Myocyte (in vitro differentiated cells): ENCODE measurements at regions not wholly inside any gene's neighbourhood (a gene's known extent, or its start where the extent isn't known, plus 50 kb on each side); places are given as distances from the start of the nearest gene placed in this dataset.

Experiments
- DNase-seq: peaks from one replicate; pipeline ENCODE4 v3.0.0-alpha.2; 2012; ENCODE audit warnings: low read depth

GRCh38 chr5:103347716-103348423 lies 89.3 kb downstream of the MACIR start:
- DNase-seq, result no peak

GRCh38 chr5:103346162-103346748 lies 87.7 kb downstream of the MACIR start:
- no peak for DNase-seq

- DNase-seq, result no peak
Measured at GRCh38 chr5:103345461-103345860, 86.9 kb downstream of the MACIR start.

GRCh38 chr5:103340717-103341388 lies 82.3 kb downstream of the MACIR start:
- no peak for DNase-seq

- no peak for DNase-seq
Measured at GRCh38 chr5:103340132-103340531, 81.6 kb downstream of the MACIR start.

GRCh38 chr5:103336941-103337340 lies 78.4 kb downstream of the MACIR start:
- no peak for DNase-seq

GRCh38 chr5:103333376-103333775 lies 74.8 kb downstream of the MACIR start:
- no peak for DNase-seq

- DNase-seq, result no peak
Measured at GRCh38 chr5:103330875-103331274, 72.3 kb downstream of the MACIR start.
